ENCODE measurements at regions not wholly inside any gene's neighbourhood (a gene's known extent, or its start where the extent isn't known, plus 50 kb on each side); places are given as distances from the start of the nearest gene placed in this dataset.
"Not testable (repeated sequence)": the region's sequence is repeated elsewhere in the genome, so short reads cannot be mapped to it uniquely, and the experiment has no call there.

DNA sequence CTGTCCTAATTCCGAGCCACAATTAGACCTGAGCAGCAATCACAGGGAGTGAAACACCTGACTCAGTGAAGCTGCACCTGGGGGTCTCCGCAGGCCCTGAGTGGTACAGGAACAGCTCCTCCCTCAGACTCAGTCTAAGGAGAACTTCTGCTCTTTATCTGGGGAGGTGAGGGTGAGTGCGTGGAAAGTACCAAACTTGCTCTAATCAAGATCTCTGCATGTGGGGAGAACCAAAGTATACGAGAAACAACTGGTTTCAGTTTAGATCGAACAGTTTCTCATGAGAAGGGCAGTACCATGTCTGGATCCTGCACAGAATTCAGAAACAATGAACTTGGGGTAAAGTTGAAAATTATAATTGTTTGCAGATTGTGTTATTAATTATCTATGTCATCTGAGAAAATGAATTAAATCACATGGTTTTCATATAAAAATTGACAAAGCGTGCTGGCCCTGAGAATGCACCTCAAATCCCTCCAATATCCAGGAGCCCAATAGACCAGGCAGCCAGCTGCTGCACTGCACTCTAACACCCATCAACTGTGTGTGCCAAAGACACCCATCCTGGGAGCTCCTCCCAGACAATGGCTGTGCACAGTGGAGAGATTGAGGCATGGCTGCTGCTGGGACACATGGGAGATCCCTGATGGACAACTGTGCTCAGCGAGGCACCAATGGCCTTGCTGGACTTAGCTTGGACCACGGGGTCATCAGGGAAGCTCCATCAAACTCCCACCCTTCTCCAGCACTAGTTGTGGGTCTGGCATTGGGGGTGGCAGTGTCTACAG lies 803.8 kb downstream of the TMEM121 start:
- DNase-seq; H3K27ac ChIP-seq; H3K36me3 ChIP-seq; H3K4me3 ChIP-seq; H3K27me3 ChIP-seq; intact Hi-C loops (cut with DNase I); H3K9me3 ChIP-seq; H3K4me1 ChIP-seq: not testable (repeated sequence)
- WGBS, 2 donors: 48 to 51% methylated on average over 6 of the region's 8 CpGs

DNA sequence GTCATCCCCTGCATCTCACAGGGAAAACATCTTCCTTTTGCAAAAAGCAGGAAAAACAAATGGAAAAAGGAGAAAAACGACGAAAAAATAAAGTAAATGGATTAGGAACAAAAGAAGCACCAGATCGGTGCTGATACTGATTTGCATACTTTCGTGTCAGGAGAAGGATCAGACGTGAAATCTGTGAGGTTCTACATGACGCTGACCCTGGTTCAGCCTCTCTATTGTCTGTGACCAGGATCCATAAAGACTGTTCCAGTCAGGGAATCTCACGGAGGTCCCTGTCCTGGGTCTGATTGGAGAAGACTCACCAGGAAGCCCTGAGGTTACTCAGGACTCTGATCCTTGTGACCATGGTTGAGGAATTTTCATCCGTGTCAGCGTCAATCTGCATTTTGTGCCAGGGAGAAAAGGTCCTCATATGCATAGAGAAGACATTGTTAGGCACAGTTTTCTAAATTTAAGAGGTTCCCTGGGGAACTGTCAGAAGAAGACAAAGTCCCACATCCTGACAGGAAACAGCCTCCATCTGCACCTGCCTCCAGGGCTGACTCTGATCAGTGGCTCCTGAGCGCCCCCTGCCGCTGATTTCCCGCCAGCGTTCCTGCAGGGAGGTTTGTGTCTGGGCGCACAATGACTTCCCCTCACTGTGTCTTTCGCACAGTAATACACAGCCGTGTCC lies 808.2 kb downstream of the TMEM121 start:
- H3K4me3 ChIP-seq; H3K4me1 ChIP-seq; intact Hi-C loops (cut with DNase I); H3K27me3 ChIP-seq; H3K36me3 ChIP-seq; DNase-seq; H3K9me3 ChIP-seq; H3K27ac ChIP-seq: not testable (repeated sequence)
- TF ChIP-seq, protein P1, sequence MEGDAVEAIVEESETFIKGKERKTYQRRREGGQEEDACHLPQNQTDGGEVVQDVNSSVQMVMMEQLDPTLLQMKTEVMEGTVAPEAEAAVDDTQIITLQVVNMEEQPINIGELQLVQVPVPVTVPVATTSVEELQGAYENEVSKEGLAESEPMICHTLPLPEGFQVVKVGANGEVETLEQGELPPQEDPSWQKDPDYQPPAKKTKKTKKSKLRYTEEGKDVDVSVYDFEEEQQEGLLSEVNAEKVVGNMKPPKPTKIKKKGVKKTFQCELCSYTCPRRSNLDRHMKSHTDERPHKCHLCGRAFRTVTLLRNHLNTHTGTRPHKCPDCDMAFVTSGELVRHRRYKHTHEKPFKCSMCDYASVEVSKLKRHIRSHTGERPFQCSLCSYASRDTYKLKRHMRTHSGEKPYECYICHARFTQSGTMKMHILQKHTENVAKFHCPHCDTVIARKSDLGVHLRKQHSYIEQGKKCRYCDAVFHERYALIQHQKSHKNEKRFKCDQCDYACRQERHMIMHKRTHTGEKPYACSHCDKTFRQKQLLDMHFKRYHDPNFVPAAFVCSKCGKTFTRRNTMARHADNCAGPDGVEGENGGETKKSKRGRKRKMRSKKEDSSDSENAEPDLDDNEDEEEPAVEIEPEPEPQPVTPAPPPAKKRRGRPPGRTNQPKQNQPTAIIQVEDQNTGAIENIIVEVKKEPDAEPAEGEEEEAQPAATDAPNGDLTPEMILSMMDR (IDR thresholded peaks at IDR 0.05): peak in 4 of 6 experiments; percentile 28 to 43 (median 34)
- 44 to 45% methylated on average over 16 of the region's 16 CpGs for WGBS, 2 donors

DNA sequence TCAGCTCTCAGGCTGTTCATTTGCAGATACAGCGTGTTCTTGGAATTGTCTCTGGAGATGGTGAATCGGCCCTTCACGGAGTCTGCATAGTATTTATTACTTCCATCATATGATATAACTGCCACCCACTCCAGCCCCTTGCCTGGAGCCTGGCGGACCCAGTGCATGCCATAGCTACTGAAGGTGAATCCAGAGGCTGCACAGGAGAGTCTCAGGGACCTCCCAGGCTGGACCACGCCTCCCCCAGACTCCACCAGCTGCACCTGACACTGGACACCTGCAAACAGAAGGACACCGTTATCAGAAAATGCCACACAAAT lies 808.7 kb downstream of the TMEM121 start:
- H3K27ac ChIP-seq; DNase-seq; intact Hi-C loops (cut with DNase I); H3K4me1 ChIP-seq; H3K9me3 ChIP-seq; H3K27me3 ChIP-seq; H3K4me3 ChIP-seq; H3K36me3 ChIP-seq: not testable (repeated sequence)
- WGBS, 2 donors: 39 to 41% methylated on average over 4 to 5 of the region's 6 CpGs

DNA sequence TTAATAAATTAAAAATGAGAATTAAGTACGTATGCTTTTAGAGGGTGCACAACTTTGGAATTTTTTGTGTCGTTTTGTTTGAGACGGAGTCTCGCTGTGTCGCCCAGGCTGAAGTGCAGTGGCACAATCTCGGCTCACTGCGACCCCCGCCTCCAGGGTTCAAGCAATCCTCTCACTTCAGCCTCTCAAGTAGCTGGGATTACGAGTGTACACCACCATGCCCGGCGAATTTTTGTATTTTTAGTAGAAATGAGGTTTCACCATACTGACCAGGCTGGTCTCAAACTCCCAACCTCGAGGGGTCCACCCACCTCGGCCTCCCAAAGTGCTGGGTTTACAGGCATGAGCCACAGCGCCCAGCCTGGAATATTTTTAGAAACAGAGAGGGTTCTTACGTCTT lies 812.4 kb downstream of the TMEM121 start:
- H3K27ac ChIP-seq; H3K27me3 ChIP-seq; H3K36me3 ChIP-seq; H3K4me3 ChIP-seq; H3K9me3 ChIP-seq; DNase-seq; H3K4me1 ChIP-seq; intact Hi-C loops (cut with DNase I): not testable (repeated sequence)
- WGBS, 2 donors: 61 to 70% methylated on average over 12 to 15 of the region's 15 CpGs

DNA sequence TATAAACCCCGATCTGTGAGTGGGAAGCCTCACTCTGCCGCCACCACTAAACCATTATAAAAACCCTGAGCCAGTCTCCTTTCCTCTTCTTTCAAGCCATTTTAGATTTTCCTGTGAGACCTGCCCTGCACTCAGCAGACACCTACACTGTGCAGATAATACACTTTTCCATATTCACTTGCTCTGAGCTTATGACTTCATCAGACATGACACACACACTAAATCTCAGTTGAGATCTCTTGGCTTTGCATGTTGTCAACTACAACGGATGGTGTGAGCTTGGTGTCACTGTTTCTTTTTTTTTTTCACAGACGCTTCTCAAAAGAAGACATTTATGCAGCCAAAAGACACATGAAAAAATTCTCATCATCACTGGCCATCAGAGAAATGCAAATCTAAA lies 814.3 kb downstream of the TMEM121 start:
- H3K27me3 ChIP-seq; H3K4me1 ChIP-seq; intact Hi-C loops (cut with DNase I); DNase-seq; H3K4me3 ChIP-seq; H3K36me3 ChIP-seq; H3K9me3 ChIP-seq; H3K27ac ChIP-seq: not testable (repeated sequence)
- WGBS, 2 donors: 69 to 79% methylated on average over 2 of the region's 4 CpGs

DNA sequence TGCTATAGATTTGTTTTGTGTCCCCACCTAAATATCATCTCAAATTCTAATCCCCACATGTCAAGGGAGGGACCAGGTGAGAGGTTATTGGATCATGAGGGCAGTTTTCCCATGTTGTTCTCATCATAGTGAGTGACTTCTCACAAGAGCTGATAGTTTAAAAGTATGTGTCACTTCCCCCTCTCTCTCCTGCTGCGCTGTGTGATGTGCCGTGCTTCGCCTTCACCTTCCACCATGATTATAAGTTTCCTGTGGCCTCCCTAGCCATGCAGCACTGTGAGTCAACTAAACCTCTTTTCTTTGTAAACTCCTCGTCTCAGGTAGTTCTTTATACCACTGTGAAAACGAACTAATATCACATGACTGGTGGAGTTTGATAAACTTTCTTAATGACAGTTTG lies 814.8 kb downstream of the TMEM121 start:
- DNase-seq; H3K4me1 ChIP-seq; H3K27ac ChIP-seq; H3K4me3 ChIP-seq; H3K27me3 ChIP-seq; H3K9me3 ChIP-seq; H3K36me3 ChIP-seq; intact Hi-C loops (cut with DNase I): not testable (repeated sequence)
- WGBS, 2 donors: 62 to 67% methylated on average over 5 of the region's 5 CpGs

DNA sequence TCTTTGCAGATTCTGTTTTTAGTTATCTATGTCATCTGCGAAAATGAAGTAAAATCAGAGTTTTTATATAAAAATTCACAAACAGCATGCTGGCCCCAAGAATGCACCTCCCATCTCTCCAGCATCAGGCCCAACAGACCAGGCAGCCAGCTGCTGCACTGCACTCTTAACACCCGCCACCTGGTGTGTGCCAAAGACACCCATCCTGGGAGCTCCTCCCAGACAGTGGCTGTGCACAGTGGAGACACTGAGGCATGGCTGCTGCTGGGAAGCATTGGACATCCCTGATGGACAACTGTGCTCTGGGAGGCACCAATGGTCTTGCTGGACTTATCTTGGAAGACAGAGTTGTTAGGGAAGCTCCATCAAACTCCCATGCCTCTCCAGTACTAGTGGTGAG lies 817.2 kb downstream of the TMEM121 start:
- 61 to 76% methylated on average over 2 of the region's 2 CpGs for WGBS, 2 donors
- Histone ChIP-seq H3K4me1 (no peaks in the 10 kb centered on the region), H3K9me3 (no peaks in the 10 kb centered on the region), H3K27ac (no peak overlapping the region), H3K4me3 (no peak overlapping the region), H3K36me3 (no peaks in the 10 kb centered on the region), H3K27me3 (peaks cover 0 to 3% (median 0%) of the 10 kb centered on the region in 4 donors)
- no peak for DNase-seq
- TF ChIP-seq, protein P1 (IDR thresholded peaks at IDR 0.05): no peak
- TF ChIP-seq POLR2A (IDR thresholded peaks at IDR 0.05): no peak
- intact Hi-C loops (cut with DNase I): no loop called here

DNA sequence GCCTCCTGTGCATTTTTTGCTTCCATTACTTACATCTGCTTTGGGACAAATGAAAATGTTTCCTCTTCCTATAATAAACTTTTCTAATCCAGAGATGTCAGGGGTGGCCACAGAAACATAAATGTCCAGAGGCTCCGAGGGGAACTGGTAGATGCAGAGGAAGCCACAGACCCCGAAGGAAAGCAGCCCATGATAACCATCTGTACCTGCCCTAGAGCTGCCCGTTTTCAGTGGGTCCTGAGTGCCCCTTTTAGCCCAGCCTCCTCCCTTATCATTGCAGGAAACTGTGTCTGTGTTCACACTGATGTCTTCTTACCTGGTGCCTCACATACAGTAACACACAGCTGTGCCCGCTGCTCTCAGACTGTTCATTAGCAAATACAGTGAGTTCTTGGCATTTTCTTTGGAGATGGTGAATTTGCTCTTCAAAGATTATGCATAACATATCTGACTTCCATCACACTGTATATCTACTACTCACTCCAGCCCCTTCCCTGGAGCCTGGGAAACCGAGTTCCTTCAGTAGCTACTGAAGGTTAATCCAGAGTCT lies 817.8 kb downstream of the TMEM121 start:
- H3K4me3 ChIP-seq; H3K9me3 ChIP-seq; intact Hi-C loops (cut with DNase I); H3K4me1 ChIP-seq; H3K27me3 ChIP-seq; H3K27ac ChIP-seq; DNase-seq; H3K36me3 ChIP-seq: not testable (repeated sequence)
- 23 to 36% methylated on average over 5 of the region's 5 CpGs for WGBS, 2 donors

DNA sequence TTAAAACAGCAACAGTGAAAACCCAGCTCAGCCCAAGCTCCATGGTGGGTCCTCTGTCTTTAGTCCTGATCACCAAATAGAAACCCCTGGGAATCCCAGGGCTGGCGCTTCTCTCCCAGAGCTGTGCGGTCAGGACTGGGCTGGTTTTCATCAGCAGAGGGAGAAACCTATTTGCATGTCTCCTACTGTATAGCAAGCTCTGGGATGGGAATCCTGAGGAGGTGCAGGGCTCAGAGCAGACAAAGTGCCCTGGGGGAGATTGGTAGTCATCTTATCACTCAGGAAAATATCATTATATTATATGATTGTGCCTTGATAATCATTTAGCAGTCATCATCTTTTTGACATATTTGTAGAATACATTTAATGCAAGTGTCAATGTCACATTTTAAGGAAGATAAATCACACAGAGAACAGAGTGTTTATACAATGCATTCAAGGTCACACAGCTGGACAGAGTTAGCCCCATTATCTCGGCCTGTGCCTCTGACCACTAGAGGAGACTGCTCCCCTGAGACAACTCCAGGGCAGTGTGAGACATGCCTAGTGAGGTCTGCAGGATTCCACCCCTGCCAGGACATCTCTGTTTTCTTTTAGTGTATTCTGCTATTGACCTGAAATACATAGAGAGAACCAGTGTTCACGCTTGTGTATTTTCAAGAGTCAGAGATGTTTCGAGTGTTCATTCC lies 818.6 kb downstream of the TMEM121 start:
- H3K4me3 ChIP-seq; H3K36me3 ChIP-seq; H3K27me3 ChIP-seq; H3K9me3 ChIP-seq; H3K4me1 ChIP-seq; intact Hi-C loops (cut with DNase I); DNase-seq; H3K27ac ChIP-seq: not testable (repeated sequence)
- WGBS, 2 donors: 61 to 77% methylated on average over 5 of the region's 5 CpGs
